AML-193 (cell line): ENCODE measurements at regions not wholly inside any gene's neighbourhood (a gene's known extent, or its start where the extent isn't known, plus 50 kb on each side); places are given as distances from the start of the nearest gene placed in this dataset.
"Not testable (repeated sequence)": the region's sequence is repeated elsewhere in the genome, so short reads cannot be mapped to it uniquely, and the experiment has no call there.

Source experiments
- DNase-seq, 2 experiments: peaks; one replicate each; lab custom pipeline; 2025; lab: John Stamatoyannopoulos, UW

GRCh38 chr2:65568656-65569440, 136.4 kb upstream of the SPRED2 start:
- not testable (repeated sequence) for DNase-seq

DNA sequence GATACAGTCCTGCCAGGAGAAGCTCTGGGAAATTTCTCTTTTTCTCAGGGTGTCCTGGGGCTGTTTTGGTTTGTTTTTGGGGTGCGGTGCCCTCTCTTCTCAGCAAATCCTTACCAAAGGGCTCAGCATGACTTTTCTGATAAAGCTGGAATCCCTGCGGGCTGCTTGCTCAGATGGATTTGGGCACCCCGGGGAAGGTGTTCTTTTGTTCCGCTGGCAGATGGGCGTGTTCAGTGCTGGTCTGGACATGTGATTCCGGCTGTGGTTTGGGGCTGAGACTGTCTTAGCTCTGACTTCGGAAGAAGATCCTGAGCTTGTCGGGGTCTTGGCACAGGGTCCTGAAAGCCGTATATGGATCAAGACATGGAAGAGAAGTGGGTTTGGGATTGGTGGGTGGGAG, 134.2 kb upstream of the SPRED2 start:
- DNase-seq: no peak

DNA sequence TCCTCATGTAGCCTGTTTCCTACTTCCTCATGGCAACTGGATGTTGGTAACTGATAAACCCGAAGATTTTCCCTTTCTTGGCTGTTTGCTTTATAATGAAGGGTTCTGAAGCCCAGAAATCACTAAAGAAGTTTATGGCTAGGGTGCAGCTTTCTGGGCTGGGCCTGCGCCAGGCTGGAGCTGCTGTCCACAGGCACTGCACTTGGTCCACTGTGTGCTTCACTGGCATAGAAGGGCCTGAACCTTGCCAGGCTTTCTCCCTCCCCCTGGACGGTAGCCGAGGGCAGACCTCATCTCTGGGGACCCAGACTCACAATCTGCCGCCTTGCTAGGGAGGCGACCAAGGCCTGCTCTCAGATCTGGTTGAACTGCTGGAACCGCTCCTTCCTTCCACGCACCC, 133.3 kb upstream of the SPRED2 start:
- DNase-seq: no peak

- no peak for DNase-seq
Measured at GRCh38 chr2:65564299-65564698, 131.9 kb upstream of the SPRED2 start.

- no peak for DNase-seq
Measured at GRCh38 chr2:65562890-65563289, 130.5 kb upstream of the SPRED2 start.

DNA sequence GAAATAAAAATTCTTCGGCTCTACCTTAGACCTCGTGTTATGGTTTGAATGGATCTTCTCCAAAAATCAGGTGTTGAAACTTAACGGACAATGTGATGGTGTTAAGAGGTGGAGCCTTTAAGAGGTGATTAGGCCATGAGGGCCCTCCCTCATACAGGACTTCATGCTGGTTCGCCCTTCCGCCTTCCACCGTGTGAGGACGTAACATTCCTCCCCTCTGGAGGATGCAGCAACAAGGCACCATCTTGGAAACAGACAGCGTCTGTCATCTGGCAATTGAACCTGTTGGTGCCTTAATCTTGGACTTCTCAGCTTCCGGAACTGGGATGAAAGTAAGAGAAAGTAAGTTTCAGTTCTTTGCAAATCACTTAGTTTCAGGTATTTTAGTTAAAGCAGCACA, 126.3 kb upstream of the SPRED2 start:
- no peak for DNase-seq

DNA sequence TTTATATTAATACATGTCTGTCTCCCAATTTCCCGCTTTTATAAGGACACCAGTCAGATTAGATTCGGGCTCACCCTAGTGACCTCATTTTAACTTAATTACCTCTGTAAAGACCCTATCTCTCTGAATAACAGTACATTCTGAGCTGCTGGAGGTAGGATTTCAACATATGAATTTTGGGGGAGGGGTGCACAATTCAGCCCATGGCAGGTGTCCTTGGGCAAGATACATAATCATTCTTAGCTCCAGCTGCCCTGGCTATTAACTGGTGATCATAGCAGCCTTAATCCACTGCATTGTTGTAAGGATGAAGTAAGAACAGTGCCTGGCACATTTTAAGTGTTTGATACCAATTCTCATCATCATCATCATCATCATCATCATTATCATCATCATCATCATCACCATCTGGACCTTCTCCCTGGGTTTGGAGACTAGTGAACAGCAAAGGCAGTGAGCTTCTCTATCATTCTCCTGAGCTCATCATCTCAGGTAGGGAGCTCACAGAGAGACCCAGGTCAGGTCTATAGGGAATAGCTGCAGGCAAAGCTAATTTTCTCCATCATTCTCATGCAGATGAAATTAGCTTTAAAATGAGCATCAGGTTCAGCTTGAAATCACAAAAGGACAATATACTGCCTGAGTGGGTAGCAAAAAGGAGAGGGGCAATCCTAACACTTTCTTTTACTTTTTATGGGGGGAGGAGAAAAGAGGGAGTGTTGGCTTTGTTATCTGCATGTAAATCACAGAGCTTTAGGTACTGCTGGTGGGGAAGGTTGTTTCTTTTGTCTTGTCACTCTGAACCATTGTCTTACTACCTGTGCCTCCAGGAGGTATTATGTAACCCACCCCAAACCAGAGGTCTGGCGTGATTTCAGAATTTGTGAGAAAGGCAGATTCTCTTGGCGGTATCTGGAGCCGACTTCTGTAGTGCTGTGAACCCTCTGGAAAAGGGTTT, 125.5 kb upstream of the SPRED2 start:
- no peak for DNase-seq

- no peak for DNase-seq
Measured at GRCh38 chr2:65554765-65555591, 122.6 kb upstream of the SPRED2 start.

- no peak for DNase-seq
Measured at GRCh38 chr2:65553504-65554074, 121.2 kb upstream of the SPRED2 start.

- no peak for DNase-seq
Measured at GRCh38 chr2:65551528-65551927, 119.1 kb upstream of the SPRED2 start.

DNA sequence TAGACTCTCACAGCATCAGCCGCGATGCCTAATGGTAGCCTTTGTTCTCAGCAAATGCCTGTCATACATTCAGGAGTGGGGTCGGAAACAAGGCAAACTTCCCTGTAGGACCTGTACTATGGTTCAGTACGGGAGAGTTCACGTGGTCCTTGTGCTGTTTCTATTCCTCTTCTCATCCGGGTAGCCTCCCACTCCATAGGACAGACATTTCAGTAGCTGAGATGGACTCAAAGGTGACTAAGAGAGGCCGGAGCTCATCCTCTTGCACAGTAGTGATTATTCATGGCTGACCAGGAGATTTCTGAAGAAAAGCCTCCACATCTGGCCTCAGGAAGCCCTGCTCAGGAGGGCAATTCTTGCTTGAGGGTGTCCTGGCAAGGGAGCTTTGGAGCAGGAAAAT, 117.8 kb upstream of the SPRED2 start:
- no peak for DNase-seq

GRCh38 chr2:65549631-65550030, 117.2 kb upstream of the SPRED2 start:
- DNase-seq: no peak

DNA sequence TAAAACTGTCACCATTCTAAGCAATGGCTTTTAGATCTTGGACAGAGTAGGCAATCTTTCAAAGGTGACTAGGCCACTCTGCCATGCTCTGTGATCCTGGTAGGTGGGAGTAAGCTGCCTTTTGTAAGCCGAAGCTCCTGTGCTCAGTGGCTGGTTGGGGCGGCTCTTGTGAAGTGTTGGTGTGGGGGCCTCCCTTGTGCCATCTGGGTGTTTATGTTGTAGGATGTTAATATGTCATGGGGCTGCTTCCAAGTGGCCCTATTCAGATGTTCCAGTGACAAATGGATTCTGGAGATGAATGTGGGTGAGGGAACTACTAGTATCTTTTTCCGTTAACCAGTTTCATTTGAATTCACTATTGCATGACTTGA, 116.8 kb upstream of the SPRED2 start:
- DNase-seq: no peak

DNA sequence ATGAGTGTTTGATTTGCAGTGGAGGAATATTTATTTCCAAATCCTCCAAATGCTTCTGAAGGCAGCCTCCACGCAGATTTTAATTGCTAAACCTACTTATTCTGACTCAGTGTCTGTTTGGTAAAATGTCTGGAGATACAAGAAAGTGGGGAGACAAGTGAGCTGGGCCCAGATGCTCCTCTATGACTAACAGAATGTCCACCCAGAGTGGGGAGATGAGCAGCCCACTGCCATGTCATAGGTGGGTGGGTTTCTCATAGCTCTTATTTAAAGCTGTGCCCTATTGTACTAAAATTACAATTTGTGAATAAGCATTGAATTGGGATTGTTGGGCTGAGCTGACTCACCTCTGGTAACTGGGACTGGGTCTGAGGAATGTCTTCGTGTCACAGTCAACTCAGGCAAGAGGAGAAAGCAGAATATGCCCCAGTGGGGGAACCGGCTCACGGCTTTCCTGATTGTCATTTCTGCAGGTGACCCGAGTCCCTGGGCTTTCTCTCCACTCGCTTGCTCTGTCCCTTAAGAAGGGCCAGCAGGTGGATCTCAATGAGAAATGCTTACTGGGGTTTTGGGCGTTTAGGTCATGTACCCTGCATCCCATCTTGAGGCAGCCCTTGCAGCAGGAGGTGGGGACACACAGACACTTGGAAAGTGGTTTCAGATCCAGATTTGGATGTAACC, 116.3 kb upstream of the SPRED2 start:
- DNase-seq: no peak

GRCh38 chr2:65548064-65548463, 115.7 kb upstream of the SPRED2 start:
- no peak for DNase-seq

DNA sequence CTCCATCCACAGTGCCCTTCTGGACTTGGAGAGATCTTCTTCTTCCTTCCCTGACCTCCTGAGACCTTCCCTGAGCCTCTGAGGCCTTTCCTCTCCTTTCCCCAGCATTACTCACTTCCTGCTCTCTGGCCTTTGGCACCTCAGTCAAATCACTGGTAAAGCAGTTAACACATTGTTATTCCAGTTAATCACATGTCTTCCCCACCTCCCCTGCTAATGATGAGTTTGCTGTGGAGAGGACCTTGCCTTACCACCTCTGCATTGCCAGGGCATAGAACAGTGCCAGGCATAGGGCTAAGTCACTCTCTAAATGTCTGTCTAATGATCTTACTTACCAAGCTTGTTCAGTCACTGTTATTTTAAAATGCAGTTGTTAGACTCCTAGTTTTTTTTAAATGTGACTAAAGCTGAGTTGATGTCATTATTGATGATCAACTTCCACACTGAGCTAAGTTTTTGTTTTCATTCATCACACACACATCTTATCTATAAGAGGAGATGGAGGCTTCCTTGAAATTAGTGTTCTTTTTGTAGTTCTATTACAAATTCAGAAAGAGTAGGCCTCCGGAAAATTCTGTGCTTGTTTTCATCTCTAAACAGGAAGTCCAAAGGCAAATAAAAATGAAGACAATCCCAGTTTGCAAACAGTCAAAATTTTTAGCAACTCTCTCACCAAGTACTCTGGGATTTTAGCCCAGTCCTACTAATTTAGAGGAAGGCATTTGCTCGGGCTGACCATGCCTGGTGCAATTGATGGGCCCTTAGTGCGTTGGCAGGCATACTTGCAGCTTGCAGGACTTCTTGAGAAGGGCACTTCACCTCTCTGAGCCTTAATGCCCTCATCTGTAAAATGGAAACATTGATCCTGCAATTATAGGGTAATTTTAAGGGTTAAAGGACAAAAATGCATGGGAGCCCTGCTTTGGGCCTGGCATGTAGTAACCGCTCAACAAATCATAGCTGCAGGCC, 113.7 kb upstream of the SPRED2 start:
- no peak for DNase-seq

DNA sequence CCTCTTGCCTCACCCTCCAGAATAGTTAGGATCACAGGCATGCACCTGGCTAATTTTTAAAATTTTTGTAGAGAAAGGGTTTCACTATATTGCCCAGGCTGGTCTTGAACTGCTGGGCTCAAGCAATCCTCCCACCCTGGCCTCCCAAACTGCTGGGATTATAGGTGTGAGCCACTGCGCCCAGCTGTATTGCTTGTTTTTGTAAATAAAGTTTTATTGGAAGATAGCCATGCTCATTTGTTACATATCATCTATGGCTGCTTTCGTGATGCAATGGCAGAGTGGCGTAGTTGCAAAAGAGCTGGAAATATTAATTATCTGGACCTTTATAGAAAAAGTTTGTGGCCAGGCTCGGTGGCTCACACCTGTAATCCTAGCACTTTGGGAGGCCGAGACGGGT, 109.4 kb upstream of the SPRED2 start:
- DNase-seq: no peak

DNA sequence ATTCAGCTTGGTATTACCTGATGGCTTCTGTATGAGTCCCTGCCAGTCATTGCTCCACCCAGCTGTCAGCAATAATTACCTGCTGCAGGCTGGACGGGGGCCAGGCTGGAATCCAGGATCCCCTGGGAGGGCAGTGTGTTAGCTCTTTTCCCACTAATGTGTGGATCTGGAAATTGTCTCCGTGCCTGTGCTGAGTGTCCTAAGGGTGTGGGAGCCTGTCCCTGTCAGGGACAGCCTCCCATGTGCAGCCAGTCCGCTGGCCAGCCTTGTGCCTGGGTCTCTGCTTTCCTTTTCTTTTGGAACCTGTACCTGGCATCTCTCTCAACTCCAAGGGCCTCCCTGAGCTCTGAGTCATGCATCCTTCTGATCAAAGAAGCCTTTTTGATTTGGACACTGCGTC, 107.2 kb upstream of the SPRED2 start:
- no peak for DNase-seq

GRCh38 chr2:65537651-65538385, 105.4 kb upstream of the SPRED2 start:
- DNase-seq: no peak
